ENCODE measurements at regions not wholly inside any gene's neighbourhood (a gene's known extent, or its start where the extent isn't known, plus 50 kb on each side); places are given as distances from the start of the nearest gene placed in this dataset.

DNA sequence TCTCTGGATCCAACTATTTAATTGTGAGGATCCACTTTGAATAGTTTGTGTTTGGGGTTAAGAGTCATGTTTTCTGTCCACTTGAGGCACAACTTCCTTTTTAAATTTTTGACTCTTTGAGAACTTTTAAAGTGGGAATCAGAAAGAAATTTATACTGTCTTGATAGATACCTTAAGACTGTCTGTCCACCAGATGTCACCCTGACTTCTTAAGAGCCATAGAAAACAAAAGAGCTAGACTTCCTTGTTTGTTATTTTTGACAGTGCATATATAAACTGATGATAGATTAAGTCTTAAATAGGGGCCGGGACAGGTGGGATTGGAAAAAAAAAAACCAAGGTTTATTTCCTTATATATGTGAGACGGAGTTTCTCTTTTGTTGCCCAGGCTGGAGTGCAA, 52.1 kb upstream of the WDR72 start:
- TF ChIP-seq POLR2AphosphoS5 (IDR thresholded peaks at IDR 0.05; ENCODE audit: insufficient read depth, low read depth, low read length): no peak
- TF ChIP-seq, protein P1, sequence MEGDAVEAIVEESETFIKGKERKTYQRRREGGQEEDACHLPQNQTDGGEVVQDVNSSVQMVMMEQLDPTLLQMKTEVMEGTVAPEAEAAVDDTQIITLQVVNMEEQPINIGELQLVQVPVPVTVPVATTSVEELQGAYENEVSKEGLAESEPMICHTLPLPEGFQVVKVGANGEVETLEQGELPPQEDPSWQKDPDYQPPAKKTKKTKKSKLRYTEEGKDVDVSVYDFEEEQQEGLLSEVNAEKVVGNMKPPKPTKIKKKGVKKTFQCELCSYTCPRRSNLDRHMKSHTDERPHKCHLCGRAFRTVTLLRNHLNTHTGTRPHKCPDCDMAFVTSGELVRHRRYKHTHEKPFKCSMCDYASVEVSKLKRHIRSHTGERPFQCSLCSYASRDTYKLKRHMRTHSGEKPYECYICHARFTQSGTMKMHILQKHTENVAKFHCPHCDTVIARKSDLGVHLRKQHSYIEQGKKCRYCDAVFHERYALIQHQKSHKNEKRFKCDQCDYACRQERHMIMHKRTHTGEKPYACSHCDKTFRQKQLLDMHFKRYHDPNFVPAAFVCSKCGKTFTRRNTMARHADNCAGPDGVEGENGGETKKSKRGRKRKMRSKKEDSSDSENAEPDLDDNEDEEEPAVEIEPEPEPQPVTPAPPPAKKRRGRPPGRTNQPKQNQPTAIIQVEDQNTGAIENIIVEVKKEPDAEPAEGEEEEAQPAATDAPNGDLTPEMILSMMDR (IDR thresholded peaks at IDR 0.05; ENCODE audit: extremely low read depth in 1 of 2, insufficient read depth in 1 of 2, low read depth in 1 of 2, low read length in 2 of 2): no peak
- TF ChIP-seq POLR2A (IDR thresholded peaks at IDR 0.05; ENCODE audit: low read depth, low read length): no peak
- TF ChIP-seq JUN (IDR thresholded peaks at IDR 0.05; ENCODE audit: borderline replicate concordance, insufficient read depth, insufficient read length, low read depth): no peak
- TF ChIP-seq EZH2 (IDR thresholded peaks at IDR 0.05; ENCODE audit: borderline replicate concordance, low read depth, low read length, severe bottlenecking): no peak
- no peak for TF ChIP-seq FOS (IDR thresholded peaks at IDR 0.05; ENCODE audit: borderline replicate concordance, insufficient read depth, low read length)
- TF ChIP-seq GATA2 (IDR thresholded peaks at IDR 0.05; ENCODE audit: insufficient read depth, insufficient read length, low read depth, low read length): no peak
- TF ChIP-seq, protein P2, sequence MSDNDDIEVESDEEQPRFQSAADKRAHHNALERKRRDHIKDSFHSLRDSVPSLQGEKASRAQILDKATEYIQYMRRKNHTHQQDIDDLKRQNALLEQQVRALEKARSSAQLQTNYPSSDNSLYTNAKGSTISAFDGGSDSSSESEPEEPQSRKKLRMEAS (IDR thresholded peaks at IDR 0.05; ENCODE audit: insufficient read depth, insufficient read length): no peak
